K562 (cell line): ENCODE measurements at regions not wholly inside any gene's neighbourhood (a gene's known extent, or its start where the extent isn't known, plus 50 kb on each side); places are given as distances from the start of the nearest gene placed in this dataset.

Experiments used
- CBX3 ChIP-seq, 2 experiments: IDR thresholded peaks; 1 replicate in 1 of 2; 2 replicates in 1 of 2; pipeline ENCODE4 v1.6.1; 2012; ENCODE audit warnings: inconsistent platforms in 2 of 2, low read length in 2 of 2, borderline replicate concordance in 1 of 2, control low read depth in 1 of 2
- DPF2 ChIP-seq: fragments of 450-650 bp; IDR thresholded peaks from 2 replicates; pipeline ENCODE4 v1.6.1; 2016
- ELF1 ChIP-seq: fragments of 200-800 bp; sonication (Bioruptor generic); IDR thresholded peaks from 2 replicates; pipeline ENCODE4 v1.6.1; 2016; ENCODE audit warnings: missing genetic modification characterization, missing compliant biosample characterization
- HDAC8 ChIP-seq: fragments of 450-650 bp; IDR thresholded peaks from 2 replicates; pipeline ENCODE4 v1.6.1; 2016; ENCODE audit warnings: mild to moderate bottlenecking, missing genetic modification characterization, moderate library complexity, missing compliant biosample characterization
- HDGF ChIP-seq: fragments of 450-650 bp; IDR thresholded peaks from 2 replicates; pipeline ENCODE4 v1.6.1; 2016
- JUN ChIP-seq, 2 experiments: sonication (generic) in 1 of 2; formaldehyde crosslinking in 1 of 2; IDR thresholded peaks; 2 replicates each; pipeline versions ENCODE4 v1.6.1 to v1.8.0; 2012 to 2022; ENCODE audit warnings: borderline replicate concordance in 2 of 2, mild to moderate bottlenecking in 2 of 2, improper control_type of control experiment in 1 of 2, low read depth in 1 of 2, low read length in 1 of 2, missing genetic modification reagents in 1 of 2
- MAFK ChIP-seq: IDR thresholded peaks from 2 replicates; pipeline ENCODE4 v1.6.1; 2011; ENCODE audit warnings: low read length, improper control_type of control experiment
- MYC ChIP-seq, 2 experiments: fragments of 250-450 bp in 1 of 2; sonication (Bioruptor Pico) in 1 of 2; IDR thresholded peaks; 2 replicates each; pipeline versions ENCODE4 v1.5.1 to v1.6.1; 2012 to 2021; ENCODE audit warnings: low read depth in 2 of 2, borderline replicate concordance in 1 of 2, improper control_type of control experiment in 1 of 2, low read length in 1 of 2, mild to moderate bottlenecking in 1 of 2, moderate library complexity in 1 of 2
- NFE2L1 ChIP-seq: fragments of 450-650 bp; IDR thresholded peaks from 2 replicates; pipeline ENCODE4 v1.6.1; 2016; ENCODE audit warnings: missing genetic modification characterization, low read depth, mild to moderate bottlenecking, missing compliant biosample characterization, moderate library complexity, borderline replicate concordance
- NR2C2 ChIP-seq, 2 experiments: fragments of 200-800 bp in 1 of 2; sonication (Bioruptor generic) in 1 of 2; sonication (generic) in 1 of 2; formaldehyde crosslinking in 1 of 2; IDR thresholded peaks; 2 replicates each; pipeline versions ENCODE4 v1.6.1 to v1.8.0; 2016 to 2022; ENCODE audit warnings: mild to moderate bottlenecking in 1 of 2, missing compliant biosample characterization in 1 of 2, missing genetic modification characterization in 1 of 2, missing genetic modification reagents in 1 of 2
- PYGO2 ChIP-seq: fragments of 450-650 bp; IDR thresholded peaks from 2 replicates; pipeline ENCODE4 v1.6.1; 2016; ENCODE audit warnings: mild to moderate bottlenecking, missing genetic modification characterization, moderate library complexity, missing compliant biosample characterization
- SMARCE1 ChIP-seq: fragments of 450-650 bp; IDR thresholded peaks from 2 replicates; pipeline ENCODE4 v1.7.1; 2016; ENCODE audit warnings: mild to moderate bottlenecking
- ZEB2 ChIP-seq: fragments of 450-650 bp; IDR thresholded peaks from 2 replicates; pipeline ENCODE4 v1.6.1; 2016
- ZNF197 ChIP-seq: fragments of 200-800 bp; sonication (Bioruptor generic); IDR thresholded peaks from 2 replicates; pipeline ENCODE4 v1.6.1; 2016; ENCODE audit warnings: low read depth, missing genetic modification characterization, missing compliant biosample characterization
- TF ChIP-seq, protein P1 (sequence below): fragments of 450-650 bp; IDR thresholded peaks from 2 replicates; pipeline ENCODE4 v1.6.1; 2017; ENCODE audit warnings: antibody characterized with exemption, mild to moderate bottlenecking
- TF ChIP-seq, protein P2 (sequence below): fragments of 200-800 bp; sonication (Bioruptor generic); IDR thresholded peaks from 2 replicates; pipeline ENCODE4 v1.6.1; 2017; ENCODE audit warnings: missing genetic modification characterization, missing compliant biosample characterization
- TF ChIP-seq, protein P3 (sequence below), 2 experiments: IDR thresholded peaks in 1 of 2; conservative IDR thresholded peaks in 1 of 2; 2 replicates each; pipeline ENCODE4 v1.6.1; 2016; ENCODE audit warnings: low read depth in 2 of 2, mild to moderate bottlenecking in 1 of 2, missing compliant biosample characterization in 1 of 2, missing genetic modification characterization in 1 of 2, moderate library complexity in 1 of 2

DNA sequence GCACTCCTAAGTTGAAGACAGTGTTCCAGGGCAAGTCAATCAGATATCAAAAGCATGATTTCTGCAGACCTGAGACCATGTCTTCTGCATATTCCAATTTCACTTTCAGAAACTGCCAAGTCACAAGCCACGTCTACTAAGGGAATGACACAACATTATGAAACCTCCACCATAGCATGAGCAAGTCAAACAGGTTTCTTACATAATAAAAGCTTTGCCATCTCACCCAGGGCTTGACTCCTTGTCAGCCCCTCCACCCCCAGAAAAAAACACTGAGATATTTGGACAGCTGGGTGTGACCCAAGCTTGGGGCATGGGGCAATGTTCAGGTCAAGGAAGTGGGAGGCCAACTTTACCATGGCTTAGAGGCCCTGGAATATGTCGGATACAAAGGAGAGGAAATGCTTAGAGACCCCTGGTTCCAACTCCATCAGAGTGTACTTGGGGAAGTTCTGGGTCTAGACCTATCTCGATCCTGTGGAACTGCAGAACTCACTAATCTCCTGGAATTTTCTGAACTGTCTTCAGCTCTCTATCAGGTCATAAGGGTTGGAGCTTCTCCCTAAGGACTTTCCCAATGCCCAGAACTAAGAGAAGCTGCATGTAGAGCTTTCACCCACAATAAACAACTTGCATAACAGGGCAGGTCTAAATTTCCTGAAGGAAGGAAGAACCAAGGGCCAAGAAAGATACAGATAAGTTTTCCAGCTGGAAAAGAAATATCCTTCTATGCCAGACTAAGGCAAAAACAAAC, 80.6 kb upstream of the NAMPT start (continued):
- TF ChIP-seq, protein P1, sequence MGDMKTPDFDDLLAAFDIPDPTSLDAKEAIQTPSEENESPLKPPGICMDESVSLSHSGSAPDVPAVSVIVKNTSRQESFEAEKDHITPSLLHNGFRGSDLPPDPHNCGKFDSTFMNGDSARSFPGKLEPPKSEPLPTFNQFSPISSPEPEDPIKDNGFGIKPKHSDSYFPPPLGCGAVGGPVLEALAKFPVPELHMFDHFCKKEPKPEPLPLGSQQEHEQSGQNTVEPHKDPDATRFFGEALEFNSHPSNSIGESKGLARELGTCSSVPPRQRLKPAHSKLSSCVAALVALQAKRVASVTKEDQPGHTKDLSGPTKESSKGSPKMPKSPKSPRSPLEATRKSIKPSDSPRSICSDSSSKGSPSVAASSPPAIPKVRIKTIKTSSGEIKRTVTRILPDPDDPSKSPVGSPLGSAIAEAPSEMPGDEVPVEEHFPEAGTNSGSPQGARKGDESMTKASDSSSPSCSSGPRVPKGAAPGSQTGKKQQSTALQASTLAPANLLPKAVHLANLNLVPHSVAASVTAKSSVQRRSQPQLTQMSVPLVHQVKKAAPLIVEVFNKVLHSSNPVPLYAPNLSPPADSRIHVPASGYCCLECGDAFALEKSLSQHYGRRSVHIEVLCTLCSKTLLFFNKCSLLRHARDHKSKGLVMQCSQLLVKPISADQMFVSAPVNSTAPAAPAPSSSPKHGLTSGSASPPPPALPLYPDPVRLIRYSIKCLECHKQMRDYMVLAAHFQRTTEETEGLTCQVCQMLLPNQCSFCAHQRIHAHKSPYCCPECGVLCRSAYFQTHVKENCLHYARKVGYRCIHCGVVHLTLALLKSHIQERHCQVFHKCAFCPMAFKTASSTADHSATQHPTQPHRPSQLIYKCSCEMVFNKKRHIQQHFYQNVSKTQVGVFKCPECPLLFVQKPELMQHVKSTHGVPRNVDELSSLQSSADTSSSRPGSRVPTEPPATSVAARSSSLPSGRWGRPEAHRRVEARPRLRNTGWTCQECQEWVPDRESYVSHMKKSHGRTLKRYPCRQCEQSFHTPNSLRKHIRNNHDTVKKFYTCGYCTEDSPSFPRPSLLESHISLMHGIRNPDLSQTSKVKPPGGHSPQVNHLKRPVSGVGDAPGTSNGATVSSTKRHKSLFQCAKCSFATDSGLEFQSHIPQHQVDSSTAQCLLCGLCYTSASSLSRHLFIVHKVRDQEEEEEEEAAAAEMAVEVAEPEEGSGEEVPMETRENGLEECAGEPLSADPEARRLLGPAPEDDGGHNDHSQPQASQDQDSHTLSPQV, result peak; percentile 95
- TF ChIP-seq, protein P2, sequence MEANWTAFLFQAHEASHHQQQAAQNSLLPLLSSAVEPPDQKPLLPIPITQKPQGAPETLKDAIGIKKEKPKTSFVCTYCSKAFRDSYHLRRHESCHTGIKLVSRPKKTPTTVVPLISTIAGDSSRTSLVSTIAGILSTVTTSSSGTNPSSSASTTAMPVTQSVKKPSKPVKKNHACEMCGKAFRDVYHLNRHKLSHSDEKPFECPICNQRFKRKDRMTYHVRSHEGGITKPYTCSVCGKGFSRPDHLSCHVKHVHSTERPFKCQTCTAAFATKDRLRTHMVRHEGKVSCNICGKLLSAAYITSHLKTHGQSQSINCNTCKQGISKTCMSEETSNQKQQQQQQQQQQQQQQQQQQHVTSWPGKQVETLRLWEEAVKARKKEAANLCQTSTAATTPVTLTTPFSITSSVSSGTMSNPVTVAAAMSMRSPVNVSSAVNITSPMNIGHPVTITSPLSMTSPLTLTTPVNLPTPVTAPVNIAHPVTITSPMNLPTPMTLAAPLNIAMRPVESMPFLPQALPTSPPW, result peak; percentile 41; the same call in 1 of the 2 replicates
- TF ChIP-seq PYGO2 (peak; percentile 77), ZNF197 (peak; percentile 37; the same call in 1 of the 2 replicates), HDAC8 (peak; percentile 83), HDGF (no peak), CBX3 (IDR thresholded peaks at IDR 0.05; ENCODE audit: borderline replicate concordance in 1 of 2, low read length in 2 of 2) (peak in 1 of 2 experiments; percentile 38; a peak in 1 of 3 replicates), ZEB2 (peak; percentile 17; the same call in 1 of the 2 replicates), SMARCE1 (peak; percentile 22; the same call in 1 of the 2 replicates), NR2C2 (CRISPR knock-in tag; IDR thresholded peaks at IDR 0.05) (no peak), NR2C2 (tag; IDR thresholded peaks at IDR 0.05) (peak; percentile 86), JUN (IDR thresholded peaks at IDR 0.05; ENCODE audit: borderline replicate concordance, low read depth, low read length) (peak; percentile 82), JUN (CRISPR knock-in tag; IDR thresholded peaks at IDR 0.05; ENCODE audit: borderline replicate concordance) (no peak), MAFK (peak; percentile 89), ELF1 (0 out of 2 replicates have a peak, but pooled peaks have one; percentile 6), DPF2 (peak; percentile 82), NFE2L1 (tag) (peak; percentile 63), MYC (IDR thresholded peaks at IDR 0.05; ENCODE audit: low read depth, low read length) (peak; percentile 60; the same call in 1 of the 2 replicates), MYC (CRISPR knock-in tag; IDR thresholded peaks at IDR 0.05; ENCODE audit: borderline replicate concordance, low read depth) (no peak)
- TF ChIP-seq, protein P3, sequence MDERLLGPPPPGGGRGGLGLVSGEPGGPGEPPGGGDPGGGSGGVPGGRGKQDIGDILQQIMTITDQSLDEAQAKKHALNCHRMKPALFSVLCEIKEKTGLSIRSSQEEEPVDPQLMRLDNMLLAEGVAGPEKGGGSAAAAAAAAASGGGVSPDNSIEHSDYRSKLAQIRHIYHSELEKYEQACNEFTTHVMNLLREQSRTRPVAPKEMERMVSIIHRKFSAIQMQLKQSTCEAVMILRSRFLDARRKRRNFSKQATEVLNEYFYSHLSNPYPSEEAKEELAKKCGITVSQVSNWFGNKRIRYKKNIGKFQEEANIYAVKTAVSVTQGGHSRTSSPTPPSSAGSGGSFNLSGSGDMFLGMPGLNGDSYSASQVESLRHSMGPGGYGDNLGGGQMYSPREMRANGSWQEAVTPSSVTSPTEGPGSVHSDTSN (CRISPR knock-in tag; IDR thresholded peaks at IDR 0.05; ENCODE audit: low read depth), result no peak
- TF ChIP-seq, protein P3 (tag; conservative IDR thresholded peaks at IDR 0.05; ENCODE audit: low read depth), result peak; percentile 37; the same call in 1 of the 2 replicates
